ENCODE measurements at regions not wholly inside any gene's neighbourhood (a gene's known extent, or its start where the extent isn't known, plus 50 kb on each side); places are given as distances from the start of the nearest gene placed in this dataset.

DNA sequence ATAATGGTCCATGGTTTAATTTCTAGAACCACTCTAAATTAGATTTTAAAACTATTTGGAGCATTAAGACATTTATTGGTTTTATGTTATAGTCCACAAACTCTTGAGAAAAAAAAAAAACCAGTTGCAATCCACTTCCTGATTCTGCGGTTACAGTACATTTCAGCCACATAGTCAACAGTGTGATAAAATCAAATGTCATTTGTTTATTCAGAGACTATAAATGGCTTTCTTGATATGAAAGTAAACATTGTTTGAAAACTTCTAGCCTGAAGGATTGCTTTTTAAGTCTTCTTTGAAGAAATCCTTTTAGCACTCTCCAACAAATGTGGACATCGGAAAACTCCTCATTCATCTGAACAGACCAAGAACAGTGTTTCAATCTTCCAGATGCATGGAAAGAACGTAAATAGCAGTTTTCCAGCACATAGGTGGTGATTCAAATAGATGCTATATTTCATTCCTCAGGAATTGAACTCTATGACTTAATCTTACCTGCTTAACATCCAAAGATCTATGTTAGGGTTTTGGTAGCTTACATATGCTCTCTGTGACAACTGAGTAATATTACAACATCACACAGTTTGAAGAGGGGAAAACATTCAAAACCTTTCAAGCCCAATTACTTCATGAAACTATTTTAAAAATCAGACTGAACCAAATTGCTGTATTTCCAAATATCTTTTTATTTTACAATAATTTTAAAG, 87.8 kb upstream of the UBE2E2 start:
- H3K4me3 ChIP-seq (ENCODE audit: low read depth, low read length), result peak overlapping the region; percentile 13; the same call in 1 of the 2 replicates
- peak; percentile 79 for DNase-seq (ENCODE audit: low read depth)
- TF ChIP-seq, protein P1, sequence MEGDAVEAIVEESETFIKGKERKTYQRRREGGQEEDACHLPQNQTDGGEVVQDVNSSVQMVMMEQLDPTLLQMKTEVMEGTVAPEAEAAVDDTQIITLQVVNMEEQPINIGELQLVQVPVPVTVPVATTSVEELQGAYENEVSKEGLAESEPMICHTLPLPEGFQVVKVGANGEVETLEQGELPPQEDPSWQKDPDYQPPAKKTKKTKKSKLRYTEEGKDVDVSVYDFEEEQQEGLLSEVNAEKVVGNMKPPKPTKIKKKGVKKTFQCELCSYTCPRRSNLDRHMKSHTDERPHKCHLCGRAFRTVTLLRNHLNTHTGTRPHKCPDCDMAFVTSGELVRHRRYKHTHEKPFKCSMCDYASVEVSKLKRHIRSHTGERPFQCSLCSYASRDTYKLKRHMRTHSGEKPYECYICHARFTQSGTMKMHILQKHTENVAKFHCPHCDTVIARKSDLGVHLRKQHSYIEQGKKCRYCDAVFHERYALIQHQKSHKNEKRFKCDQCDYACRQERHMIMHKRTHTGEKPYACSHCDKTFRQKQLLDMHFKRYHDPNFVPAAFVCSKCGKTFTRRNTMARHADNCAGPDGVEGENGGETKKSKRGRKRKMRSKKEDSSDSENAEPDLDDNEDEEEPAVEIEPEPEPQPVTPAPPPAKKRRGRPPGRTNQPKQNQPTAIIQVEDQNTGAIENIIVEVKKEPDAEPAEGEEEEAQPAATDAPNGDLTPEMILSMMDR (IDR thresholded peaks at IDR 0.05; ENCODE audit: control insufficient read depth, extremely low read depth, insufficient read depth), result no peak

- TF ChIP-seq, protein P1 (IDR thresholded peaks at IDR 0.05; ENCODE audit: control insufficient read depth, extremely low read depth, insufficient read depth), result no peak
- no peak for DNase-seq (ENCODE audit: low read depth)
- no peak overlapping the region for H3K4me3 ChIP-seq (ENCODE audit: low read depth, low read length)
These were observed 86.9 kb upstream of the UBE2E2 start for GRCh38 chr3:23116081-23116837.

DNA sequence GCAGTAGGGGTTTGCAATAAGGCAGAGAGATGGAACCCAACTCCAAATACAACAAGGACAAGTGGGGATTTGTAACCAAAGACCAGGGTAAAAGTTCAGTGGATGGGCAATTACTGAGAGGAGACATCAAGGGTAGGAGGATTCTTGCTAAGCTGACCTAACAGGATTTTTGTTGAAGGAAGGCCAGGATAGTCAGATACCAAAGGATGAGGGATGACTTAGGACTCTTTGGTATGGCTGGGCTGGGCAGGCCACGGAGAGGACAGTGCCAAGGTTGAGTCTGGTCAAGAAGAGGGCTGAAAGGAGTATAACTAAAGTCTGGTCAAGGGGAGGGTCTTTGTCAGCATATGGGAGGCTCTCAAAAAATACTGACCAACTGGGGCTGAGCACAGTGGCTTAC, 85.3 kb upstream of the UBE2E2 start:
- DNase-seq (ENCODE audit: low read depth), result no peak
- TF ChIP-seq, protein P1 (IDR thresholded peaks at IDR 0.05; ENCODE audit: control insufficient read depth, extremely low read depth, insufficient read depth), result no peak
- H3K4me3 ChIP-seq (ENCODE audit: low read depth, low read length), result no peak overlapping the region

DNA sequence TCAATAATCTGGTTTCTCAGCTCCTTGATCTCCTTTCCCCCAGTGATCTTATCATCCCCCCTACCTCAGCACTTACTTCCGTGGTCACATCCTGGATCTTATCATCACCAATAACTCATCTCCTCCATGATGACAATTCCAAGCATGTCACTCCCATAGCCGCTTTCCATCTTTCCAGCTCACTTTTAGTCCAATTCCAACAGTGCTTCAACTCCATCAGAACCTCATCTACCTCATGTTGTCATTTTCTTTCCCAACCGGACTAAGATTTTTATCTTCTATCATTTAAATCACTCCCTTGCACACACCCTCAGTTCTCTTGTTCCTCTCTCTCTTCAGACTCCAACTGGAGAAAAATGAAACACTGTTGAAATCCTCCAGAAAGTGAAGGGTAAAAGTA, 75.9 kb upstream of the UBE2E2 start:
- H3K4me3 ChIP-seq (ENCODE audit: low read depth, low read length), result no peak overlapping the region
- DNase-seq (ENCODE audit: low read depth), result no peak
- TF ChIP-seq, protein P1 (IDR thresholded peaks at IDR 0.05; ENCODE audit: control insufficient read depth, extremely low read depth, insufficient read depth), result no peak

DNA sequence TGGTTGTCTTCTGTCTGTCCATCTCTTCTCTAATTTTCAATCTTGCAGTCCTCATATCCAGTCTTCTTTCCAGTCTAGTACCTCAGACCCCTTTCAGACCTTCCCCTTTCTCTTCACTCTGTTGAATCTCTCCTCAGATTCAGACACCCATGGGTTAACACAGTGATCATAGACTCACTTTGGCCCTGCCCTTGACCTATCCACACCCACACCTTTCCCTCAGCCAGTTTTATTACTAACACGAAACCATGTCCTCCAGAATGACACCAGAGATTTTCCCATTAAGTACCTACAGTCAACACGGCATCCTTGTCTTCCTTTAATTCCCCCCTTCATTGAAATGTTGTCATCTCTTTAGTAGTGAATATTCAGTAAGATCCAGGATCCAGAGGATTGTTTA, 74.5 kb upstream of the UBE2E2 start:
- no peak for DNase-seq (ENCODE audit: low read depth)
- TF ChIP-seq, protein P1 (IDR thresholded peaks at IDR 0.05; ENCODE audit: control insufficient read depth, extremely low read depth, insufficient read depth), result no peak
- no peak overlapping the region for H3K4me3 ChIP-seq (ENCODE audit: low read depth, low read length)

- TF ChIP-seq, protein P1 (IDR thresholded peaks at IDR 0.05; ENCODE audit: control insufficient read depth, extremely low read depth, insufficient read depth), result no peak
- DNase-seq (ENCODE audit: low read depth), result no peak
- peak overlapping the region; percentile 43 for H3K4me3 ChIP-seq (ENCODE audit: low read depth, low read length)
These were observed 74.0 kb upstream of the UBE2E2 start for GRCh38 chr3:23129117-23129516.

Measured in LNCaP clone FGC (cell line).